NT2/D1 (cell line): ENCODE measurements at regions not wholly inside any gene's neighbourhood (a gene's known extent, or its start where the extent isn't known, plus 50 kb on each side); places are given as distances from the start of the nearest gene placed in this dataset.

Source experiments
- SUZ12 ChIP-seq: IDR thresholded peaks from 2 replicates; pipeline ENCODE4 v1.6.1; 2011; ENCODE audit not compliant: insufficient read length, insufficient read depth; ENCODE audit errors: extremely low read depth
- YY1 ChIP-seq: IDR thresholded peaks from 2 replicates; pipeline ENCODE4 v1.6.1; 2011; ENCODE audit not compliant: insufficient read length, insufficient read depth

DNA sequence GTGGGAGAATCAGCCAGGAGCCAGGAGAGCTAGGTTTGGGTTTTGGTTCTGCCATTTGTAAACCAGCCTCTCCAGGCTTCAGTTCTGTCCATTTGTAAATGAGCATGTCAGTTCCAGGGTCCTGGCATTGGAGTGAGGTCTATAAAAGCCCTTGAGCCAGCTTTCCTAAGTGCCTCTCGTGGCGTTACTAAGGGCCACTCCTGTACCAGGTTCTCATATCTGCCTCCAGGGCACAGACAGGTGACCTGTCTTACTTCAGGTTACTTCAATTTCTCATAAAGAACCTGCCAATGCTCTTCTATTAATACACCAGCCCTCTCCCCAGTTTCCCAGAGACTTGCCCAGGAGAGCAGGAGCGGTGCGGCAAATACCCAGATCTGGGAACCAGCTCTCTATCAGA, 101.9 kb downstream of the VEGFA start:
- TF ChIP-seq YY1 (no peak), SUZ12 (no peak)
